Stimulated activated CD4-positive, alpha-beta T cell treated with anti-CD3 and anti-CD28 coated beads, Interleukin-15, amount 100 ng/mL, for 1 hour (primary cell): ENCODE measurements at regions not wholly inside any gene's neighbourhood (a gene's known extent, or its start where the extent isn't known, plus 50 kb on each side); places are given as distances from the start of the nearest gene placed in this dataset.

Experiments used
- DNase-seq, 2 donors: peaks; one replicate each; pipeline ENCODE4 v3.0.0-alpha.2; 2020; ENCODE audit warnings: low read depth in 1 of 2, low spot score in 1 of 2

GRCh38 chr2:120785228-120785966, 49.7 kb downstream of the GLI2 start:
- DNase-seq = no peak

- DNase-seq = no peak
Observed at GRCh38 chr2:120786038-120786960, 50.6 kb downstream of the GLI2 start.

GRCh38 chr2:120787111-120787821, 51.6 kb downstream of the GLI2 start:
- DNase-seq = no peak

GRCh38 chr2:120787822-120788700, 52.4 kb downstream of the GLI2 start:
- DNase-seq = no peak

GRCh38 chr2:120791243-120791961, 55.7 kb downstream of the GLI2 start:
- no peak for DNase-seq

- DNase-seq = no peak
Observed at GRCh38 chr2:120791962-120792297, 56.3 kb downstream of the GLI2 start.

- no peak for DNase-seq
Observed at GRCh38 chr2:120793682-120794403, 58.2 kb downstream of the GLI2 start.

GRCh38 chr2:120794716-120795115, 59.0 kb downstream of the GLI2 start:
- no peak for DNase-seq

GRCh38 chr2:120796094-120796493, 60.4 kb downstream of the GLI2 start:
- DNase-seq = no peak

GRCh38 chr2:120797421-120798221, 62.0 kb downstream of the GLI2 start:
- no peak for DNase-seq

- no peak for DNase-seq
Observed at GRCh38 chr2:120798567-120799247, 63.0 kb downstream of the GLI2 start.

- DNase-seq = no peak
Observed at GRCh38 chr2:120802158-120802557, 66.5 kb downstream of the GLI2 start.

- DNase-seq = no peak
Observed at GRCh38 chr2:120802867-120803484, 67.3 kb downstream of the GLI2 start.

- DNase-seq = no peak
Observed at GRCh38 chr2:120803764-120804335, 68.2 kb downstream of the GLI2 start.

GRCh38 chr2:120804459-120804858, 68.8 kb downstream of the GLI2 start:
- DNase-seq = no peak

GRCh38 chr2:120805011-120805410, 69.3 kb downstream of the GLI2 start:
- DNase-seq = no peak

- no peak for DNase-seq
Observed at GRCh38 chr2:120805602-120806001, 69.9 kb downstream of the GLI2 start.
